HEK293T (cell line): ENCODE measurements at regions not wholly inside any gene's neighbourhood (a gene's known extent, or its start where the extent isn't known, plus 50 kb on each side); places are given as distances from the start of the nearest gene placed in this dataset.

Source experiments
- FOXK2 ChIP-seq: fragments of 450-650 bp; IDR thresholded peaks from 2 replicates; pipeline ENCODE4 v1.6.1; 2016; ENCODE audit warnings: mild to moderate bottlenecking
- FOXM1 ChIP-seq: fragments of 450-650 bp; IDR thresholded peaks from 2 replicates; pipeline ENCODE4 v1.6.1; 2017; ENCODE audit warnings: mild to moderate bottlenecking, borderline replicate concordance
- HDGF ChIP-seq: fragments of 450-650 bp; IDR thresholded peaks from 2 replicates; pipeline ENCODE4 v1.6.1; 2017; ENCODE audit warnings: antibody characterized with exemption, borderline replicate concordance
- L3MBTL2 ChIP-seq: fragments of 450-650 bp; conservative IDR thresholded peaks from 2 replicates; pipeline ENCODE4 v1.6.1; 2016; ENCODE audit warnings: mild to moderate bottlenecking
- NFRKB ChIP-seq: fragments of 450-650 bp; IDR thresholded peaks from 2 replicates; pipeline ENCODE4 v1.6.1; 2016; ENCODE audit warnings: mild to moderate bottlenecking, moderate library complexity
- SP1 ChIP-seq: fragments of 450-650 bp; IDR thresholded peaks from 2 replicates; pipeline ENCODE4 v1.6.1; 2017
- SUZ12 ChIP-seq: fragments of 450-650 bp; IDR thresholded peaks from 2 replicates; pipeline ENCODE4 v1.6.1; 2016; ENCODE audit warnings: mild to moderate bottlenecking
- ZNF384 ChIP-seq: fragments of 450-650 bp; IDR thresholded peaks from 2 replicates; pipeline ENCODE4 v1.6.1; 2016
- TF ChIP-seq, protein P1 (sequence below): fragments of 450-650 bp; IDR thresholded peaks from 2 replicates; pipeline ENCODE4 v1.6.1; 2016

DNA sequence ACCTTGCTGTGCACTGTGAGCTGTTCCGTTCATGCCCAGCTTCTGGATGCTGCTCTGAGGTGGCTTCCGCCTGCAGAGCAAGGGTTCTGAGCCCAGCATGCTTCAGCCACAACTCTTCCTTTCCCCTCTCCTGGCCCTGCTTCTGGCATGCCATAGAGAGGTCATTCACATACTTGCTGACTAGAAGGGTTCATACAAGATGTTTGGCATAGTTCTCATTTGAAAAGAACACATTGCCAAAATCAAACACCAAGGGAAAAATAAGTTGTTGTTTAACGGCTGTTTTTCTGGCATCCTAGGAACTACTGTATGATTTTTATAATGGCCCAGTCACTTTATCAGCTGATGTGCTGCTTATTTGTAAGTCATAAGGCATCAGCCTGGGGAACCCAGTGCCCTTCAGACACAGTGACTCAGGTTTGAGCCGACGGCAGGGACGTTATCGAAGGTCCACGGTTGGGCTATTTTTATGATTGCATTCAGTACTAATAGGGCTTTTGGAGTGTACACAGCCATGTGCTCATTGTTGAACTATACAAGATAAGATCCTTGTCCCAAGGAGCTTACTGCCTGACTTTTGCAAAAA lies 53.9 kb upstream of the CTAGE1 start:
- TF ChIP-seq FOXK2 (no peak), NFRKB (no peak), SUZ12 (no peak), SP1 (no peak), ZNF384 (no peak), L3MBTL2 (no peak), FOXM1 (no peak), HDGF (no peak)
- TF ChIP-seq, protein P1, sequence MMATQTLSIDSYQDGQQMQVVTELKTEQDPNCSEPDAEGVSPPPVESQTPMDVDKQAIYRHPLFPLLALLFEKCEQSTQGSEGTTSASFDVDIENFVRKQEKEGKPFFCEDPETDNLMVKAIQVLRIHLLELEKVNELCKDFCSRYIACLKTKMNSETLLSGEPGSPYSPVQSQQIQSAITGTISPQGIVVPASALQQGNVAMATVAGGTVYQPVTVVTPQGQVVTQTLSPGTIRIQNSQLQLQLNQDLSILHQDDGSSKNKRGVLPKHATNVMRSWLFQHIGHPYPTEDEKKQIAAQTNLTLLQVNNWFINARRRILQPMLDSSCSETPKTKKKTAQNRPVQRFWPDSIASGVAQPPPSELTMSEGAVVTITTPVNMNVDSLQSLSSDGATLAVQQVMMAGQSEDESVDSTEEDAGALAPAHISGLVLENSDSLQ: no peak
